ENCODE measurements at regions not wholly inside any gene's neighbourhood (a gene's known extent, or its start where the extent isn't known, plus 50 kb on each side); places are given as distances from the start of the nearest gene placed in this dataset.

GRCh38 chr14:35931346-35931745, 105.2 kb downstream of the BRMS1L start:
- TF ChIP-seq CTCF (IDR thresholded peaks at IDR 0.05) = no peak
- TF ChIP-seq POLR2A (IDR thresholded peaks at IDR 0.05) = no peak

Measured in right lobe of liver (tissue), 4 donors.